ENCODE measurements at regions not wholly inside any gene's neighbourhood (a gene's known extent, or its start where the extent isn't known, plus 50 kb on each side); places are given as distances from the start of the nearest gene placed in this dataset.

DNA sequence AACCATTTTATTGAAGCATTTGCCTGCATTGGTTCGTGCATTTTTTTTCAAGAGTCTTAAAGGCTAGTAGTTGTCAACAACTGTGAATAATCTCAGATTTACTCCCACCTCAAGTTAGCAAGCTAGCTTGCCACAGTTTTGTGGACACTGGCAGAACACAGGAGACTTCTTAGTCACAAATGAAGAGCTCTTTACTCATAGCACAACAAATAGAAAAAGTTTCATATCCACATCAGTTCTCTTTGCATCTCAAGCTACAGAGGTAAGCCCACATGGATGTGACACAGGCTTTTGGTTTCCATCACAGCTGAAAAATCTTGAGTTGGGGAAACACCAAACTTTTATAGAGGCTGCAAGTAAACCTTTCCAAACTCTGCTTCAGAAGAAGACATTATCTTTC, 2315.7 kb upstream of the TENM3 start:
- TF ChIP-seq POLR2A (IDR thresholded peaks at IDR 0.05) = no peak
- TF ChIP-seq, protein P1, sequence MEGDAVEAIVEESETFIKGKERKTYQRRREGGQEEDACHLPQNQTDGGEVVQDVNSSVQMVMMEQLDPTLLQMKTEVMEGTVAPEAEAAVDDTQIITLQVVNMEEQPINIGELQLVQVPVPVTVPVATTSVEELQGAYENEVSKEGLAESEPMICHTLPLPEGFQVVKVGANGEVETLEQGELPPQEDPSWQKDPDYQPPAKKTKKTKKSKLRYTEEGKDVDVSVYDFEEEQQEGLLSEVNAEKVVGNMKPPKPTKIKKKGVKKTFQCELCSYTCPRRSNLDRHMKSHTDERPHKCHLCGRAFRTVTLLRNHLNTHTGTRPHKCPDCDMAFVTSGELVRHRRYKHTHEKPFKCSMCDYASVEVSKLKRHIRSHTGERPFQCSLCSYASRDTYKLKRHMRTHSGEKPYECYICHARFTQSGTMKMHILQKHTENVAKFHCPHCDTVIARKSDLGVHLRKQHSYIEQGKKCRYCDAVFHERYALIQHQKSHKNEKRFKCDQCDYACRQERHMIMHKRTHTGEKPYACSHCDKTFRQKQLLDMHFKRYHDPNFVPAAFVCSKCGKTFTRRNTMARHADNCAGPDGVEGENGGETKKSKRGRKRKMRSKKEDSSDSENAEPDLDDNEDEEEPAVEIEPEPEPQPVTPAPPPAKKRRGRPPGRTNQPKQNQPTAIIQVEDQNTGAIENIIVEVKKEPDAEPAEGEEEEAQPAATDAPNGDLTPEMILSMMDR (IDR thresholded peaks at IDR 0.05) = no peak
